ENCODE measurements at regions not wholly inside any gene's neighbourhood (a gene's known extent, or its start where the extent isn't known, plus 50 kb on each side); places are given as distances from the start of the nearest gene placed in this dataset.

DNA sequence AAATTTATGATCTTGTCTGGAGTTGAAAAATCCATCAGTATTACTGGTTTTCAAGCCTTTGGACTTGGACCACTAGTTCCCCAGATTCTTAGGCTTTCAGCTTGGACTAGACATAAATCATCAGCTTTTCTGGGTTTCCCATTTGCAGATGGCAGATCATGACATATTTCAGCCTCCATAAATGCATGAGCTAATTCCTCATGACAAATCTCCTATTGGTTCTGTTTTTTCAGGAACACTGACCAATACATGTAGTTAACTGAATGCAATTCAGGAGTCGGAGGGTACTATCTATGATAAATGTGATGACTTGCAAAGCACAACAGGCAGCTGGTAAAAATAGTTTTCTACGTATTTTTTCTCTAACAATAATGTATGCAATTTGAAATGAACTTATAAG, 635.6 kb downstream of the TRAM1L1 start:
- Histone ChIP-seq H3K27me3 (replicated peaks; ENCODE audit: insufficient read depth, low read length) (no peaks in the 10 kb centered on the region), H3K4me3 (ENCODE audit: low read length) (no peak overlapping the region), H3K9me2 (replicated peaks; ENCODE audit: insufficient read depth, low read length) (no peaks in the 10 kb centered on the region), H3K9ac (ENCODE audit: low read length) (no peak overlapping the region), H3K79me2 (ENCODE audit: low read length) (no peaks in the 10 kb centered on the region), H3K4me2 (ENCODE audit: low read depth, low read length) (no peak overlapping the region), H3K27ac (ENCODE audit: low read length) (no peak overlapping the region), H4K20me1 (ENCODE audit: insufficient read depth, low read length) (no peaks in the 10 kb centered on the region), H3F3A (ENCODE audit: insufficient read depth, low read length) (no peaks in the 10 kb centered on the region), H3K4me1 (ENCODE audit: low read length) (no peaks in the 10 kb centered on the region), H2AFZ (ENCODE audit: low read length) (no peak overlapping the region), H3K9me3 (replicated peaks; ENCODE audit: insufficient read depth, low read length) (no peaks in the 10 kb centered on the region), H3K36me3 (replicated peaks; ENCODE audit: insufficient read depth, low read length) (no peaks in the 10 kb centered on the region)
- TF ChIP-seq EZH2phosphoT487 (IDR thresholded peaks at IDR 0.05; ENCODE audit: low read length) (no peak), EZH2 (optimal IDR thresholded peaks at IDR 0.05; ENCODE audit: low read depth, low read length) (no peak)
- TF ChIP-seq, protein P1, sequence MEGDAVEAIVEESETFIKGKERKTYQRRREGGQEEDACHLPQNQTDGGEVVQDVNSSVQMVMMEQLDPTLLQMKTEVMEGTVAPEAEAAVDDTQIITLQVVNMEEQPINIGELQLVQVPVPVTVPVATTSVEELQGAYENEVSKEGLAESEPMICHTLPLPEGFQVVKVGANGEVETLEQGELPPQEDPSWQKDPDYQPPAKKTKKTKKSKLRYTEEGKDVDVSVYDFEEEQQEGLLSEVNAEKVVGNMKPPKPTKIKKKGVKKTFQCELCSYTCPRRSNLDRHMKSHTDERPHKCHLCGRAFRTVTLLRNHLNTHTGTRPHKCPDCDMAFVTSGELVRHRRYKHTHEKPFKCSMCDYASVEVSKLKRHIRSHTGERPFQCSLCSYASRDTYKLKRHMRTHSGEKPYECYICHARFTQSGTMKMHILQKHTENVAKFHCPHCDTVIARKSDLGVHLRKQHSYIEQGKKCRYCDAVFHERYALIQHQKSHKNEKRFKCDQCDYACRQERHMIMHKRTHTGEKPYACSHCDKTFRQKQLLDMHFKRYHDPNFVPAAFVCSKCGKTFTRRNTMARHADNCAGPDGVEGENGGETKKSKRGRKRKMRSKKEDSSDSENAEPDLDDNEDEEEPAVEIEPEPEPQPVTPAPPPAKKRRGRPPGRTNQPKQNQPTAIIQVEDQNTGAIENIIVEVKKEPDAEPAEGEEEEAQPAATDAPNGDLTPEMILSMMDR (IDR thresholded peaks at IDR 0.05; ENCODE audit: low read length) = no peak
- DNase-seq = no peak

DNA sequence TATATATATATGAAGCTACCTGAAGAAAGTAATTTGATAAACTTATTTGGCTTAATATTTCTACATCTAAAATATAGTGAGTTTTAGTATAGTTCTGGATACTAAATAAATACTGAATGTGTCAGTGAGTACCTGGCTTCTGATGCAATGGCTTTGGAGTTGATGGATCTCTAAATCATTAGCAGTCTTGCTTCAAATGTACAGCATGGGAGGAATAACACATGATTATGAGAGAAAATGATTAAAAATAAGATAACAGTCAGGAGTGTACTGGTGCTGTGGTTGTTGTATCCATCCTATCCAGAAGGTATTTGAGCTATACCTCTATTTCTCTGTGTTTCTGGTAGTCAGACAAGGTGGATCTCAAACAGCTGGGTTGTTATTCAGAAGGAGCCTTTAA, 641.3 kb downstream of the TRAM1L1 start:
- TF ChIP-seq EZH2 (optimal IDR thresholded peaks at IDR 0.05; ENCODE audit: low read depth, low read length) (no peak), EZH2phosphoT487 (IDR thresholded peaks at IDR 0.05; ENCODE audit: low read length) (no peak)
- TF ChIP-seq, protein P1 (IDR thresholded peaks at IDR 0.05; ENCODE audit: low read length) = no peak
- H3K9me2 ChIP-seq (replicated peaks; ENCODE audit: insufficient read depth, low read length) = no peaks in the 10 kb centered on the region
- H3K36me3 ChIP-seq (replicated peaks; ENCODE audit: insufficient read depth, low read length) = no peaks in the 10 kb centered on the region
- H2AFZ ChIP-seq (ENCODE audit: low read length) = no peak overlapping the region
- no peaks in the 10 kb centered on the region for H3K9me3 ChIP-seq (replicated peaks; ENCODE audit: insufficient read depth, low read length)
- no peaks in the 10 kb centered on the region for H3K4me1 ChIP-seq (ENCODE audit: low read length)
- H4K20me1 ChIP-seq (ENCODE audit: insufficient read depth, low read length) = no peaks in the 10 kb centered on the region
- H3K27ac ChIP-seq (ENCODE audit: low read length) = no peak overlapping the region
- no peak overlapping the region for H3K4me3 ChIP-seq (ENCODE audit: low read length)
- H3K27me3 ChIP-seq (replicated peaks; ENCODE audit: insufficient read depth, low read length) = no peaks in the 10 kb centered on the region
- no peak overlapping the region for H3K4me2 ChIP-seq (ENCODE audit: low read depth, low read length)
- no peaks in the 10 kb centered on the region for H3F3A ChIP-seq (ENCODE audit: insufficient read depth, low read length)
- no peak for DNase-seq
- H3K9ac ChIP-seq (ENCODE audit: low read length) = no peak overlapping the region
- no peaks in the 10 kb centered on the region for H3K79me2 ChIP-seq (ENCODE audit: low read length)

DNA sequence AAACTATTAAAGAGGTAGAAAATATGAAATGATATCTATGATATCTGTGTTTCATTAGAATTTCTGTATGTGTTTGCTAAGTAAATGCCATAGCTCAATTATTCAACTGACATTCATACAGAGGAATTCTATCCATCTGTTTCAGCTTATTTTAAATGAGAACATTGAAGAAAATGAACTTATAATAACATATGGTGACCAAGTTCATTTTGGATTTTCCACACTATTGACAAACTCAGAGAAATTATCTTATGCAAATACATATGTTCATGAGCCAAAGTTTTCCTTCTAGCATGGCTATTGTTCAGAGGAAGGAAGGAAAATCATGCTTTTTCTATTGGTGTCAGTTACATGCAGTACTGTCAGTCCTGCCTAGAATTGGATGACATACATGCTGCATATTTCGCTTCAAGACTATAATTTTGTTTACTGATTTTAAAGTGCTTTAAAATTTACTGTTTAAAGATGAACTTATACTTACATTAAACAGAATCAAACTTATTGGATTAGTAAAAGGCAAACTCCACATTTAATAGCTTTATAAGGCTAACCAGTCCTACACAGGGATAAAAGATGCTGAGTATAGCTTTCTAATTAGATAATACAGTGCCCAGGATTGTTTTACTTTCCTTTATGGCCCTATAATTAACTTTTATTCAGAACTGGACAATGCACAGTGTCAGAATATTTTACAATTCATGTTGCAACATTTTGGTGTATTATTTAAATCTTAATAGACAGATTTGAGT, 646.2 kb downstream of the TRAM1L1 start:
- Histone ChIP-seq H4K20me1 (ENCODE audit: insufficient read depth, low read length) (no peaks in the 10 kb centered on the region), H3K9me2 (replicated peaks; ENCODE audit: insufficient read depth, low read length) (no peaks in the 10 kb centered on the region), H3K4me1 (ENCODE audit: low read length) (no peaks in the 10 kb centered on the region), H3K79me2 (ENCODE audit: low read length) (no peaks in the 10 kb centered on the region), H2AFZ (ENCODE audit: low read length) (no peak overlapping the region), H3K9ac (ENCODE audit: low read length) (no peak overlapping the region), H3K27ac (ENCODE audit: low read length) (no peak overlapping the region), H3K27me3 (replicated peaks; ENCODE audit: insufficient read depth, low read length) (no peaks in the 10 kb centered on the region), H3F3A (ENCODE audit: insufficient read depth, low read length) (no peaks in the 10 kb centered on the region), H3K4me3 (ENCODE audit: low read length) (no peak overlapping the region), H3K9me3 (replicated peaks; ENCODE audit: insufficient read depth, low read length) (no peaks in the 10 kb centered on the region), H3K36me3 (replicated peaks; ENCODE audit: insufficient read depth, low read length) (no peaks in the 10 kb centered on the region), H3K4me2 (ENCODE audit: low read depth, low read length) (no peak overlapping the region)
- DNase-seq = no peak
- TF ChIP-seq, protein P1 (IDR thresholded peaks at IDR 0.05; ENCODE audit: low read length) = no peak
- no peak for TF ChIP-seq EZH2 (optimal IDR thresholded peaks at IDR 0.05; ENCODE audit: low read depth, low read length)

Data from MM.1S (cell line).